Endothelial cell of umbilical vein (primary cell): ENCODE measurements at regions not wholly inside any gene's neighbourhood (a gene's known extent, or its start where the extent isn't known, plus 50 kb on each side); places are given as distances from the start of the nearest gene placed in this dataset.

Experiments used
- BruUV-seq: library from RNA; stranded (reverse); fragments of 400-500 nt; replicated peaks from 2 replicates; lab custom pipeline; 2021; lab: Mats Ljungman, UMichigan
- CTCF ChIA-PET: fragments of 300-600, 350-600 bp; sonication (Branson Sonifier 250); formaldehyde crosslinking; loops from one replicate; lab custom pipeline; 2021; ENCODE audit warnings: antibody characterized with exemption, inconsistent platforms; lab: Charles Lee
- POLR2A ChIA-PET: fragments of 300-600, 350-600 bp; sonication (Branson Sonifier 250); formaldehyde crosslinking; loops from one replicate; lab custom pipeline; 2021; ENCODE audit warnings: antibody characterized with exemption, inconsistent platforms; lab: Charles Lee
- DNase-seq: peaks from one replicate; pipeline ENCODE4 v3.0.0-alpha.2; 2011; ENCODE audit warnings: low read depth, low spot score
- FAIRE-seq: peaks from 2 replicates; lab custom pipeline; 2011; peaks lifted over from hg19 to GRCh38; lab: Jason Lieb, UNC
- H2AFZ ChIP-seq: 2 replicates; pipeline ENCODE4 v1.6.0; 2012; ENCODE audit warnings: low read depth, low read length, control low read depth, inconsistent platforms
- H3K27ac ChIP-seq: 2 replicates; pipeline ENCODE4 v1.5.1; 2011; ENCODE audit warnings: low read depth, mild to moderate bottlenecking, control low read depth, low read length, moderate library complexity; ENCODE audit not compliant: insufficient read depth
- H3K27me3 ChIP-seq, 2 experiments: 2 replicates each; pipeline versions ENCODE4 v1.6.0 to v1.6.1; 2011; ENCODE audit warnings: low read length in 2 of 2, mixed read lengths in 1 of 2; ENCODE audit not compliant: control insufficient read depth in 2 of 2, insufficient read depth in 2 of 2
- H3K36me3 ChIP-seq, 2 experiments: 2 replicates in 1 of 2; 3 replicates in 1 of 2; pipeline ENCODE4 v1.5.1; 2011; ENCODE audit warnings: low read length in 2 of 2, mild to moderate bottlenecking in 1 of 2, moderate library complexity in 1 of 2; ENCODE audit not compliant: control insufficient read depth in 2 of 2, insufficient read depth in 2 of 2; ENCODE audit errors: extremely low read depth in 1 of 2
- H3K4me1 ChIP-seq: 3 replicates; pipeline ENCODE4 v1.5.1; 2011; ENCODE audit warnings: mild to moderate bottlenecking, low read length; ENCODE audit not compliant: control insufficient read depth, insufficient read depth; ENCODE audit errors: extremely low read depth
- H3K4me2 ChIP-seq: 2 replicates; pipeline ENCODE4 v1.6.1; 2011; ENCODE audit warnings: low read length, control low read depth, mixed read lengths; ENCODE audit not compliant: insufficient read depth
- H3K4me3 ChIP-seq, 3 experiments: fragments of 200-600 bp in 1 of 3; sonication (generic), shearing (Covaris generic) in 1 of 3; replicated peaks in 1 of 3; 2 replicates each; pipeline ENCODE4 v1.5.1; 2011 to 2016; ENCODE audit warnings: control low read depth in 3 of 3, low read length in 3 of 3, mild to moderate bottlenecking in 2 of 3, inconsistent platforms in 1 of 3, low read depth in 1 of 3, moderate library complexity in 1 of 3; ENCODE audit not compliant: insufficient read depth in 1 of 3
- H3K79me2 ChIP-seq: 2 replicates; pipeline ENCODE4 v1.6.0; 2012; ENCODE audit warnings: low read length, inconsistent platforms; ENCODE audit not compliant: control insufficient read depth, insufficient read depth
- H3K9ac ChIP-seq: replicated peaks from 2 replicates; pipeline ENCODE3; 2011; ENCODE audit warnings: low read length, control low read depth; ENCODE audit not compliant: insufficient read depth; ENCODE audit errors: extremely low read depth
- H3K9me1 ChIP-seq: replicated peaks from 3 replicates; pipeline ENCODE4 v1.6.0; 2011; ENCODE audit warnings: mild to moderate bottlenecking, low read length; ENCODE audit not compliant: control insufficient read depth, insufficient read depth; ENCODE audit errors: extremely low read depth
- H3K9me3 ChIP-seq: replicated peaks from 2 replicates; pipeline ENCODE4 v1.5.1; 2012; ENCODE audit warnings: low read length, inconsistent platforms; ENCODE audit not compliant: control insufficient read depth, insufficient read depth
- H4K20me1 ChIP-seq: replicated peaks from 2 replicates; pipeline ENCODE3; 2011; ENCODE audit warnings: mild to moderate bottlenecking, low read length; ENCODE audit not compliant: control insufficient read depth, insufficient read depth; ENCODE audit errors: extremely low read depth
- EZH2 ChIP-seq: IDR thresholded peaks from 2 replicates; pipeline ENCODE4 v1.6.1; 2012; ENCODE audit warnings: borderline replicate concordance, low read depth, mild to moderate bottlenecking, moderate library complexity, low read length, inconsistent platforms; ENCODE audit not compliant: severe bottlenecking
- FOS ChIP-seq: IDR thresholded peaks from 2 replicates; pipeline ENCODE4 v1.6.1; 2011; ENCODE audit warnings: mild to moderate bottlenecking, low read length, moderate library complexity, borderline replicate concordance; ENCODE audit not compliant: insufficient read depth
- GATA2 ChIP-seq: IDR thresholded peaks from 2 replicates; pipeline ENCODE4 v1.7.0; 2011; ENCODE audit warnings: low read depth, mild to moderate bottlenecking, moderate library complexity, mixed read lengths, low read length; ENCODE audit not compliant: insufficient read length, insufficient read depth
- JUN ChIP-seq: IDR thresholded peaks from 2 replicates; pipeline ENCODE4 v1.6.1; 2011; ENCODE audit warnings: borderline replicate concordance, low read depth; ENCODE audit not compliant: insufficient read length, insufficient read depth
- MYC ChIP-seq: IDR thresholded peaks from one replicate; pipeline ENCODE4 v1.6.1; 2011; ENCODE audit warnings: mild to moderate bottlenecking, low read depth, low read length
- POLR2A ChIP-seq: IDR thresholded peaks from 2 replicates; pipeline ENCODE4 v1.6.1; 2012; ENCODE audit warnings: low read depth, mild to moderate bottlenecking, control low read depth, low read length
- POLR2AphosphoS5 ChIP-seq: IDR thresholded peaks from 2 replicates; pipeline ENCODE4 v1.6.1; 2012; ENCODE audit warnings: low read depth, mild to moderate bottlenecking, control low read depth, low read length, moderate library complexity; ENCODE audit not compliant: insufficient read depth
- dilution Hi-C: fragments of 300-500 bp; cut with MboI; formaldehyde crosslinking; loops from one replicate; pipeline ENCODE4 v1.15.0; 2019; ENCODE audit warnings: low sequenced_read_pairs; ENCODE audit not compliant: extremely low pct_ligation_motif_present
- intact Hi-C: fragments of 100-400 bp; cut with micrococcal nuclease; formaldehyde crosslinking; loops from one replicate; pipeline ENCODE4 v1.10.0; 2022
- TF ChIP-seq, protein P1 (sequence below), 2 donors: IDR thresholded peaks; 1 replicate in 1 of 2; 2 replicates in 1 of 2; pipeline ENCODE4 v1.5.1; 2011; ENCODE audit warnings: low read length in 2 of 2, mild to moderate bottlenecking in 2 of 2, moderate library complexity in 2 of 2, control low read depth in 1 of 2, inconsistent platforms in 1 of 2, low read depth in 1 of 2; ENCODE audit not compliant: insufficient read depth in 1 of 2; ENCODE audit errors: extremely low read depth in 1 of 2
- TF ChIP-seq, protein P2 (sequence below): IDR thresholded peaks from 2 replicates; pipeline ENCODE4 v1.6.1; 2011; ENCODE audit not compliant: insufficient read depth, insufficient read length

DNA sequence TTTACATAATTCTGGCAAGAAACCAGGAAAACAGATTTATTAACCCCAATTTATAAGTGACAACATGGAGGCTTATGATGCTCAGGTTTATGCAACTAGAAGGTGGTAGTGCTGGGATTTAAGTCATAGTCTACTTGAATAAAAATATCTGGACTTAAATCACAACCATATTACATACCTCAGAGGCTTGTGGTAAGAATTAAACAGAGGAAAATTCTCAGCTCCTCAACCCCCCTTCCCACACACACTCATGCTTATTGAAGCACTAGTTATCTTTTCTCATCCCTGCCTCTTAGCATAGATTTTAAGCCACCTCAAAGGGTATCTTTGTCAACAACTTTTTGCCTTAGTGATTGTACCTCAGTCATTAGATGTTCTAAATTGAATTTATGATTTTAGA lies 731.0 kb downstream of the PRELID2 start:
- intact Hi-C loops (no loop called here), dilution Hi-C loops (no loop called here)
- POLR2A ChIA-PET: no interaction called here
- no peaks in the 10 kb centered on the region for H3K4me1 ChIP-seq
- no peaks in the 10 kb centered on the region for H3K79me2 ChIP-seq
- no peaks in the 10 kb centered on the region for H4K20me1 ChIP-seq
- H3K4me3 ChIP-seq: no peak overlapping the region
- DNase-seq (no peak), FAIRE-seq (no peak)
- no peaks in the 10 kb centered on the region for H3K9me3 ChIP-seq
- no peaks in the 10 kb centered on the region for H3K9me1 ChIP-seq
- CTCF ChIA-PET: no interaction called here
- no peak for TF ChIP-seq EZH2
- TF ChIP-seq POLR2A: no peak
- no peak for TF ChIP-seq POLR2AphosphoS5
- no peak for TF ChIP-seq FOS
- TF ChIP-seq, protein P1, sequence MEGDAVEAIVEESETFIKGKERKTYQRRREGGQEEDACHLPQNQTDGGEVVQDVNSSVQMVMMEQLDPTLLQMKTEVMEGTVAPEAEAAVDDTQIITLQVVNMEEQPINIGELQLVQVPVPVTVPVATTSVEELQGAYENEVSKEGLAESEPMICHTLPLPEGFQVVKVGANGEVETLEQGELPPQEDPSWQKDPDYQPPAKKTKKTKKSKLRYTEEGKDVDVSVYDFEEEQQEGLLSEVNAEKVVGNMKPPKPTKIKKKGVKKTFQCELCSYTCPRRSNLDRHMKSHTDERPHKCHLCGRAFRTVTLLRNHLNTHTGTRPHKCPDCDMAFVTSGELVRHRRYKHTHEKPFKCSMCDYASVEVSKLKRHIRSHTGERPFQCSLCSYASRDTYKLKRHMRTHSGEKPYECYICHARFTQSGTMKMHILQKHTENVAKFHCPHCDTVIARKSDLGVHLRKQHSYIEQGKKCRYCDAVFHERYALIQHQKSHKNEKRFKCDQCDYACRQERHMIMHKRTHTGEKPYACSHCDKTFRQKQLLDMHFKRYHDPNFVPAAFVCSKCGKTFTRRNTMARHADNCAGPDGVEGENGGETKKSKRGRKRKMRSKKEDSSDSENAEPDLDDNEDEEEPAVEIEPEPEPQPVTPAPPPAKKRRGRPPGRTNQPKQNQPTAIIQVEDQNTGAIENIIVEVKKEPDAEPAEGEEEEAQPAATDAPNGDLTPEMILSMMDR (IDR thresholded peaks at IDR 0.05; ENCODE audit: extremely low read depth in 1 of 2, insufficient read depth in 1 of 2, low read depth in 1 of 2, low read length in 2 of 2): no peak
- TF ChIP-seq GATA2: no peak
- TF ChIP-seq MYC: no peak
- TF ChIP-seq JUN: no peak
- TF ChIP-seq, protein P2, sequence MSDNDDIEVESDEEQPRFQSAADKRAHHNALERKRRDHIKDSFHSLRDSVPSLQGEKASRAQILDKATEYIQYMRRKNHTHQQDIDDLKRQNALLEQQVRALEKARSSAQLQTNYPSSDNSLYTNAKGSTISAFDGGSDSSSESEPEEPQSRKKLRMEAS: no peak
- H3K4me2 ChIP-seq: no peak overlapping the region
- no peaks in the 10 kb centered on the region for H3K27me3 ChIP-seq
- H3K27ac ChIP-seq: no peak overlapping the region
- H3K9ac ChIP-seq: no peak overlapping the region
- no TSS peak for BruUV-seq
- no peak overlapping the region for H2AFZ ChIP-seq
- H3K36me3 ChIP-seq: no peaks in the 10 kb centered on the region
